HG02884 (cell line): ENCODE measurements at regions not wholly inside any gene's neighbourhood (a gene's known extent, or its start where the extent isn't known, plus 50 kb on each side); places are given as distances from the start of the nearest gene placed in this dataset.
"Not testable (repeated sequence)": the region's sequence is repeated elsewhere in the genome, so short reads cannot be mapped to it uniquely, and the experiment has no call there.

Experiments used
- ATAC-seq: cut with Tn5 transposase; IDR thresholded peaks from one replicate; pipeline ENCODE4 v1.9.1; 2021; ENCODE audit warnings: mild to moderate bottlenecking, moderate library complexity; ENCODE audit not compliant: unreplicated experiment

- ATAC-seq, result not testable (repeated sequence)
Measured at GRCh38 chr7:73176813-73177212, 91.0 kb upstream of the SPDYE9 start.

DNA sequence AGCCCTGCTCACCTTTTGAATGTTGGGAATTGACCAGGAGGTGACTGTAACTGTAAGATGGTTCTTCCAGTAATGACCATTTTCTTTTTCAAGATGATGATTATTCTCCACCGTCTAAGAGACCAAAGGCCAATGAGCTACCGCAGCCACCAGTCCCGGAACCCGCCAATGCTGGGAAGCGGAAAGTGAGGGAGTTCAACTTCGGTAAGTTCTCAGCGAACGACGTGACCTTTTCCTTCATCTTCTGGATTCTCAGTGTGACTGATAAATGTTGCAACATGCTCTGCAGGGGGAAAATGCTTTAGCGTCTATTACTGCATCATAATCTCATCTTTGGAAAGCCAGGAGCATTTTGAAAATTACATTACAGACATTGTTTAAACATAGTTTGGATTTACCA is 89.5 kb upstream of the SPDYE9 start:
- ATAC-seq, result not testable (repeated sequence)

- ATAC-seq, result not testable (repeated sequence)
Measured at GRCh38 chr7:73170902-73171301, 85.1 kb upstream of the SPDYE9 start.

- ATAC-seq, result not testable (repeated sequence)
Measured at GRCh38 chr7:73170415-73170814, 84.6 kb upstream of the SPDYE9 start.

GRCh38 chr7:73166152-73166551 is 80.3 kb upstream of the SPDYE9 start:
- ATAC-seq, result not testable (repeated sequence)

GRCh38 chr7:73162680-73163079 is 76.8 kb upstream of the SPDYE9 start:
- not testable (repeated sequence) for ATAC-seq

GRCh38 chr7:73161727-73162126 is 75.9 kb upstream of the SPDYE9 start:
- not testable (repeated sequence) for ATAC-seq

DNA sequence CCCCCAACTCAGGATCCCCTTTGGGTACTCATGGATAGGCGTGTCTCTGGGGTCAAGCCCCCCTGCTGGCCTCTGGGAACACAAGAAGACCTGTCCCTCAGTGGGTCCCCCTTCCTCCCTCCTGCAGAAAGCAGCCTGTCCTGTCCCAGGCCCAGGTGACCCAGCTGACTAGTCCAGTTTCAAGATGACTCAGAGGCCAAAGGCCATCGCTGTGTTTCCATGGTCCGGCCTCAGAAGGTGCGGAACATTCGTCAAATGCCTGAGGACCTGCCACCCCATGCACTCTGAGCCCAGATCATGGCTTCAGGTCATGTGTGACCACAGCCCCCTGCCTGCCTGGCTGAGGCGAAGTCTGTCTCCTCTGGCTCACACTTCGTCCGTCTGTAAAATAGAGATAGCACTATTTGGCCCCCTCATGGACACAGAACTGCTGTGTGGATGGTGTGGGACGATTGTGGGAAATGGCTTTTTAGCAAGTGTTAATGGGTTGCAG is 71.4 kb upstream of the SPDYE9 start:
- ATAC-seq, result not testable (repeated sequence)

- not testable (repeated sequence) for ATAC-seq
Measured at GRCh38 chr7:73156510-73157168, 70.8 kb upstream of the SPDYE9 start.

DNA sequence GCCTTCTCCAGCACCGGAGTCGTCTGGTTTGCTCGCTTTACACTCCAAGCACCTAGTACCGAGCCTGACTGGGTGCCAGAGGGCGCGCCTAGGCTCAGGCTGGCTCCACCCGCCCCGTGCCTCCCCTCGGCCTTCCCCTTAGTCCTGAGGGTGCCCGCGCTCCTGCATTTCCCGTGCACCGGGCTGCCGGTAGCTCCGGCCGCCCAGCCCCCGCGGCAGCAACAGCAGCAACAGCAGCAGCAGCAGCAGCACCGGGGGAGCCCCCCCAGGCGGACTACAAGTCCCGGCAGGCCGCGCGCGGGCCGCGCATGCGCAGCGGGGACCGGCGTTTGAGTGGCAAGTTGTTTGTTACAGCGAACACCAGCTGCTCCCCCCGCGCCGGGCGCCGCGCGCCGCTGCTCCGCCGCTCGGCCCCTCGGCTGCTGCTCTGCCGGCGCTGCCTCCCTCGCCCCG is 68.8 kb upstream of the SPDYE9 start:
- peak; percentile 75 for ATAC-seq

DNA sequence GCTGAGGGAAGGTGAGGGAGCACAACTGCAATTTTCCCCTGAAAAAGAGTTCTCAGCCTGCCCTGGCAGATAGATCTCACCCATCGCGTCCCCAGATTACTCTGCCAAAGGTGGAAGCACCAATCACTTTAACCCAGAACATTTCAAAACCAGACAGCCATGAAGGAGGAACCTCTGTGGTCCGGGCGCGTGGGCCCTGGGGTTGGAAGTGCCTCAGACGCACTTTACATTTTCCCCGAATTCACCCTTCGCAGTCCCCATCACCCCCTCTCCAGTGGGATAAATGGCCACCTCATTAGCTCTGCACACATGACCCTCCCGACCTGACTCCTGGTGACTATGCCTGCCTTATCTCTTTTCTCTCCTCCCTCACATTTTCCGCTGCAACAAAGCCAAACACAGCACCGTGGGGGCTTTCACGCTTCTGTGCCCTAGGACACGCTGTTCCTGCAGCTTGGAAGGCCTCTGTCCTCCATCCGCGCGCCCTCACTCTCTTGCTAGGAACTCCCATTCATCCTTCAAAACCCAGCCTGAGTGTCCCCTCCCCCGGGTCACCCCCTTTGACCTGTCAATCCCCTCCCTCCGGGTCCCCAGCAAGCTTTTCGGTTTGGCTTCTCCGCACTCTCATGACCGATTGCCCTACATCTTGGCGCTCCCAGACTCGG is 68.2 kb upstream of the SPDYE9 start:
- peak; percentile 28 for ATAC-seq

GRCh38 chr7:73148570-73148969 is 62.7 kb upstream of the SPDYE9 start:
- not testable (repeated sequence) for ATAC-seq

DNA sequence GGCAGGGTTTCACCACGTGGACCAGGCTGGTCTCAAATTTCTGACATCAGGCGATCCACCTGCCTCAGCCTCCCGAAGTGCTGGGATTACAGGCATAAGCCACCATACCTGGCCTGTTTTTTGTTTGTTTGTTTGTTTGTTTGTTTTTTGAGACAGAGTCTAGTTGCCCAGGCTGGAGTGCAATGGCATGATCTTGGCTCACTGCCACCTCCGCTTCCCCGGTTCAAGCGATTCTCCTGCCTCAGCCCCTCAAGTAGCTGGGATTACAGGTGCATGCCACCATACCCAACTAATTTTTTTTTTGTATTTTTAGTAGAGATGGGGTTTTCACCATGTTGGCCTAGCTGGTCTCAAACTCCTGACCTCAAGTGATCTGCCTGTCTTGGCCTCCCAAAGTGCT is 61.8 kb upstream of the SPDYE9 start:
- ATAC-seq, result not testable (repeated sequence)

DNA sequence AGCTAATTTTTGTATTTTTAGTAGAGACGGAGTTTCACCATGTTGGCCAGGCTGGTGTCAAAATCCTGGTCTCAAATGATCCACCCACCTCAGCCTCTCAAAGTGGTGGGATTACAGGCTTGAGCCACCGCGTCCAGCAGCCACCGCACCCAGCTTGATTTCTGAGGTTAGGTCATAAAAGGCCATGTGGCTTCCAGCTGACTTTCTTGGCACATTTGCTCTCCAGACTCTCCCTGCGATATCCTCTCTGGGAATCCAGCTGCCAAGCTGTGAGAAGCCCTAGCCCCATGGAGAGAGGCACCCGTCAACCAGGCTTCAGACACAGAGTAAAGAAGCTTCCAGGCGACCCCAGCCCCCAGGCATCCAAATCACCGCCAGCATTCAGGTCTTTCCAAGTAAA is 58.2 kb upstream of the SPDYE9 start:
- ATAC-seq, result not testable (repeated sequence)

DNA sequence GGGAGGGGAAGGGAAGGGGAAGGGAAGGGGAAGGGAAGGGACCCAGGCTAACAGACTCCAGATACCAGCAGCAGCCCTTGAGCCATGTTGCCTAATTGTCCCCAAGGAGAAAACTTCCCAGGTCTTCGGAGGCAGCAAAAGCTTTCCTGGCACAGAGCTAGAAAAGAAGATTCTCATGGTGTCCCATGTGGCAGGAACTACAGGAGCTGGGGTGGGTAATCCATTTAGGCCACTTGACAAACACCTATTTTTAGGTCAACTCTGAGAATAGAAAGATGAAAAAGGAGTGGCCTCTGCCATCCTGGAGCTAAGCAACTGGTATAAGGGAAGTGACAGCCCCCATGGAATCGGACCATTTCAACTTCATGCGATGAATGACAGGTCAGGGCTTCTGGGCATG is 52.1 kb upstream of the SPDYE9 start:
- ATAC-seq, result not testable (repeated sequence)
